NCI-H1105 (cell line): ENCODE measurements at regions not wholly inside any gene's neighbourhood (a gene's known extent, or its start where the extent isn't known, plus 50 kb on each side); places are given as distances from the start of the nearest gene placed in this dataset.
A peak's percentile ranks its signal among the peaks of the same experiment; 100 is the strongest.
"Not testable (repeated sequence)": the region's sequence is repeated elsewhere in the genome, so short reads cannot be mapped to it uniquely, and the experiment has no call there.

ENCODE experiments used
- DNase-seq: peaks from one replicate; lab custom pipeline; 2025; lab: John Stamatoyannopoulos, UW

GRCh38 chr13:90331974-90332373 lies 1015.5 kb upstream of the MIR17HG start:
- DNase-seq: no peak

- DNase-seq: no peak
Observed at GRCh38 chr13:90336507-90336906, 1011.0 kb upstream of the MIR17HG start.

DNA sequence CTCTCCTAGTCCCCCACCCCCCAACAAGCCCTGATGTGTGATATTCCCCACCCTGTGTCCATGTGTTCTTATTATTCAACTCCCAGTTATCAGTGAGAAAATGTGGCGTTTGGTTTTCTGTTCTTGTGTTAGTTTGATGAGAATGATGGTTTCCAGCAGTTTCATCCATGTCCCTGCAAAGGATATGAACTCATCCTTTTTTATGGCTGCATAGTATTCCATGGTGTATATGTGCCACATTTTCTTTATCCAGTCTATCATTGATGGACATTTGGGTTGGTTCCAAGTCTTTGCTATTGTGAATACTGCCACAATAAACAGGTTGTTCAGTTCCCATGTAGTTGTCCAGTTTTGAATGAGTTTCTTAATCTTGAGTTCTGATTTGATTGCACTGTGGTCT lies 1006.1 kb upstream of the MIR17HG start:
- DNase-seq: not testable (repeated sequence)

GRCh38 chr13:90348477-90349136 lies 998.9 kb upstream of the MIR17HG start:
- not testable (repeated sequence) for DNase-seq

DNA sequence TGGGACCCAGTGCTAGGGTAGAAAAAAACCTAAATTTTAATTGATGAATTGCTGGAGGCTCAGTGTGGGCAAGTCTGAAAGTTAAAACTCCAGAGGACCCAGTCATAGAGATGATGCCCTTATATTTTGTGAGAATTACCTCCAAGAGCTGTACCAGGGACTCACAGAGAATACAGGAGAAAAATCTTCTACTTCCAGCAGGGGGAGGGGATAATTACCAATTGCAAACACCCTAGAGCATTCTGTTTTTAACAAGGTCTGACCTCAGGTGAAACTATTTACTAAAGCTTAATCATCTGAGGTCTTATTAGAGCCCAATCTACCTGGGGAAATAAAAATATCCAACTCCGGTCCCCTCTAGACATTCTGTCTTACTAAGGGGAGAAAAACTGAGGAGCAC lies 994.7 kb upstream of the MIR17HG start:
- DNase-seq: no peak

DNA sequence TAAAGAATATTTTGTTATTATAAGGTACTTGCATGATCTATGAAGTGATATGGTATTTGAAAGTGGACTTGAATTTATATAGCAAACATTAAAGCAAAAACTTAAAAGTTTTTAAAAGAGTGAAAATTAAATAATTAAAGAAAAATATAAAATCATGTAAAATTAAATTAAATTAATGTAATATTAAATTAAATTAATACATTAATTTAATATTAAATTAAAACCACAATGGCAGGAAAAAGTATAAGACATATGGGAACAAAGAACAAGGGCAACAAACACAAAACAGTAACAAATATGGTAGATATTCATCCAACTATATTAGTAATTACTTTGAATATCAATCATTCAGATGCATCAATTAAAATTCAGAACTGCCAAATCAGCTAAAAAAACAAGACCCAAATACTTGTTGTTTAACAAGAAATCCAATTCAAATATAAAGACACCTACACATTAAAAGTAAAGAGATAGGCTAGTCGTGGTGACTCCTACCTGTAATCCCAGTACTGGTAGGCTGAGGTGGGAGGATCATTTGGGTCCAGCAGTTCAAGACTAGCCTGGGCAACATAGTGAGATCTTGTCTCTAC lies 992.2 kb upstream of the MIR17HG start:
- no peak for DNase-seq

- DNase-seq: no peak
Observed at GRCh38 chr13:90360785-90361184, 986.7 kb upstream of the MIR17HG start.

DNA sequence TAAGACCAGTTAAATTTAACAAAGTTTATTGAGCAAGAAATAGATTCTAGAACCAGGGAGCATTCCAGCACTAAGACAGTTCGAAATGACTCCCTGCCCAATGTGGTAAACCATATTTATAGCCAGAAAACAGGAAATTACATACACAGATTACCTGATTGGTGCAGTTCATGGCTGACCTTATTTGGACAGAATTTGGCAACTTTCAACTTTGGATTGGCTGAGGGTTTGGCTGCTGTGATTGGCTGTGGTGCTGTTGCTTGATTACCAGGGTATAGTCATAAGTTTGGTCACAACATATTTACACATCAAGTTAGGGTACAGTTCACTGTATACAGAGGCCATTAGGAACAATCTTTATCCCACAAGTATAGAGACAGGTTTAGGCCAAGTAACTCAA lies 984.8 kb upstream of the MIR17HG start:
- DNase-seq: no peak

DNA sequence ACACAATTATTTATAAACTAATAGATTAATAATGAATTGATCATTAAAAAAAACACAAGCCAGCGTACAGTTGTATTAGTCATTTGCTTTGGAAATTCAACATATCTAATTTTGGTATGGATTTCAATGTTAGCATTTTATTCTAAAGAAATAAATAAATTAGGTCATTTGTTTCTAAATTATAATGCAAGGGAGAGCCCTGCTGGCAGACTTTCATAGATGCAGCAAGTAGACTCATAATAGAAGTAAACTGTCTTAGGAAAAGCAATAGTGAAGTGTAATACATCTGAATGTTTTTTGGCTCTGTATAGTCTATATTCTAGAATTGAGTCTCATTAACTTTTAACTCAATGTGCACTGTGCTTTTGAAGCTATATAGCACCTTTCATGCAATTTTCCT lies 982.4 kb upstream of the MIR17HG start:
- no peak for DNase-seq

GRCh38 chr13:90374168-90374567 lies 973.3 kb upstream of the MIR17HG start:
- no peak for DNase-seq

GRCh38 chr13:90375851-90376250 lies 971.6 kb upstream of the MIR17HG start:
- no peak for DNase-seq

GRCh38 chr13:90382425-90382824 lies 965.1 kb upstream of the MIR17HG start:
- no peak for DNase-seq

DNA sequence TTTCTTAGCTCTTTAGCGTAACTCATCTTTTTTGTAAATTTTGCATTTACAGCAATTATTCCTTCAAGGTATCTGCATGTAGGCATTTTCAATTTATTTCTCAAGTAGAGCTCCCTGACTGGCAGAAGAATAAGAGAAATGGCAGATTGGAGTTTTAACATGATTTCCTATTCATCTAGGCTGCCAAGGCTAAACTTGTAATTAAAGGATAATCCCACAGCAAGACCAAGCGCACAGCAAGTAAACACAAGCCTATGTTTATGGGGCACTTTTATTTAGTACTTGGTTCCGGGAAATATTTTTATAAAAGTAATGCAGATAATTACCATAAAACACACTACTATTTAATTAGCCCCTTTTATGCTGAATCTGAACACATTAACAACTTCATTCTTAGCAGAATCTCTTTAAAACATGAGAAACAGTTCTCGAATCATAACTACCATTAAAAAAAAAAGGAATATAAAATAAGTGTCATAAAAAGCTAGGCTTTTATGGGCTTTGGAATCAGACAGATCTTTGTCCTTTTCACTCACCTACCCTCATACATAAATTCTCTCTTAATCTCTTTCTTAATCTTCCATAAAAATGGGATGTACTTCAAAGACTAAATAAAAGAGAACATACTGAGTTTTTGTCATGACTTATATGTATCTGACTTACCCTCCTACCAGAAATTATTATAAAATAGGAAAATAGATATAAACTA lies 961.6 kb upstream of the MIR17HG start:
- DNase-seq: peak; percentile 1

GRCh38 chr13:90388887-90389452 lies 958.5 kb upstream of the MIR17HG start:
- DNase-seq: no peak

DNA sequence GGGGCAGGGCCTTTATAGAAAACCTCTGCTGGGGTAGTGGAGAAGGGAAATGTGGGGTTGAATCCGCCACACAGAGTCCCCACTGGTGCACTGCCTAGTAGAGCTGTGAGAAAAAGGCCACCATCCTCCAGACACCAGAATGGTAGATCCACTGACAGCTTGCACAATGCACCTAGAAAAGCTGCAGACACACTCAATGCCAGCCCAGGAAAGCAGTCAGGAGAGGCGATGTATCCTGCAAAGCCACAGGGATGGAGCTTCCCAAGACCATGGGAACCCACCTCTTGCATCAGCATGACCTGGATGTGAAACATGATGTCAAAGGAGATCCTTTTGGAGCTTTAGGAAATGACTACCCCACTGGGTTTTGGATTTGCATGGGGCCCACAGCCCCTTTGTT lies 958.0 kb upstream of the MIR17HG start:
- DNase-seq: no peak

- DNase-seq: no peak
Observed at GRCh38 chr13:90393408-90393807, 954.1 kb upstream of the MIR17HG start.

DNA sequence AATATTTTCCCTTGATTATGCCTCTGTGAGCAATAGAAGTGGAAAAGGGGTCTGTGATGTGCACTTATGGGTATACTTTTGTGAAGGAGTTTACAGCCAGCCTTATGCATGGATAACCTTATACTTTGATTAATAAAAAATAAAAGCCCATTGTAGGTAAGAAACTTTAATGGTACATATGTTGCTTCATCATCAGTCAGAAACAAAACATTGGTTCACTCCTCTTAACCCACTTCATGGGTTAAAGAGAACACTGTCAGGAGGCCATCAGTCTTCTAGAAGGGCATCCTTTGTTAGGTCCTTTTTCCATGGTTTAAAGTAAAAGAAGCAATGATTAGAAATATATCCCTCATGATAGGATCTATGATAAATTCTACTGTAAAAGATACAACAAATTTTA lies 952.1 kb upstream of the MIR17HG start:
- no peak for DNase-seq

DNA sequence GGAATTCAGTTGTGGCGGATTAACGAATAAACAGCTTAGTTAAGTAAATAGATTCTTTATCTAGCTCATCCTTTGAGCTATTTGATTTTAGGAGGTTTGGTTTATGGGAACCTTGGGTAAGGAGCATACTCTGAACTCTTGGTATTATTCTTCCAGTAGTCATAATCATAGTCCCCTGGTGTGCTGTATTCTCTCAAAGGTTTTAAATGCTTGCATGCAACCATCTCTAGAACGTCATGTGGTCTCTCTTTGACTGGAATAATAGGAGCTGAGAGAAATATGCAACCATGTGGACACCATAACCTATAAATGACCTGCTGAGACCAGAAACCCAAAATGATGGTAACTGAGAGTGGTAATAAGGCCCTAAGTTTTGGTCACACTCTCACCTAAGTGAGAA lies 951.6 kb upstream of the MIR17HG start:
- no peak for DNase-seq

DNA sequence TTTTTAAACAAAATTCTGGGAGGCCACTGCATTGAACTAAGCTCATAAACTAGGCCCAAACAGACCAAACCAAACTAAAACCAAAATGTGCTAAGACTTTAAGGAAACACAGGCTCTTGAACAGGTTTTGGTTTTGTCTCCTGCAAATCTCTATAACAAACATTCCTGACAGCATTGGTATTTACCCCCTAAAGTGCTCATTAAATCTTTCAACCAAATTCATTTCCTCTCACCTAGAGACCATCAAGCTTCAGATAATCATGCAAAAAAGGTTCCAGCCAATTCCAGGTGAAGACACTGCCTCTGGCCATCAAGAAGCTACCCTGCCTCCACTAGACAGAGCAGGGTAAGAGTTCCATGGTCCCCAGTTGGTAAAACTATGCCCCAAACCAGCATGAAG lies 951.2 kb upstream of the MIR17HG start:
- no peak for DNase-seq

- no peak for DNase-seq
Observed at GRCh38 chr13:90397503-90397902, 950.0 kb upstream of the MIR17HG start.

DNA sequence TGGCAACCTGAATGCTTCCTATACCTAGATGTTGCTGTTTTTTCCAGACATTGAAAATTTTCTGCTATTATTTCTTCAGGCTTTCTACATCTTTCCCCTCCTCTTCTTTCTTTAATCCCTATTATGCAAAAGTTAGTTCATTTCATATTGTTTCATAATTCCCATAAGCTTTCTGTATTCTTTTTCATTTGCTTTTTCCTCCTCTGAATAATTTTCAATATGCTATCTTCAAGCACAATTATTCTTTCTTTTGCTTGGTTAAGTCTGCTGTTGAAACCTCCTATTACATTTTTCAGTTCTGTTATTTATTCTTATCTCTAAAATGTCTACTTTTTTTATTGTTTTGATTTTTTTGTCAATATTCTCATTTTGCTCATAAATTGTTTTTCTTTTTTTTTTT lies 947.1 kb upstream of the MIR17HG start:
- no peak for DNase-seq

DNA sequence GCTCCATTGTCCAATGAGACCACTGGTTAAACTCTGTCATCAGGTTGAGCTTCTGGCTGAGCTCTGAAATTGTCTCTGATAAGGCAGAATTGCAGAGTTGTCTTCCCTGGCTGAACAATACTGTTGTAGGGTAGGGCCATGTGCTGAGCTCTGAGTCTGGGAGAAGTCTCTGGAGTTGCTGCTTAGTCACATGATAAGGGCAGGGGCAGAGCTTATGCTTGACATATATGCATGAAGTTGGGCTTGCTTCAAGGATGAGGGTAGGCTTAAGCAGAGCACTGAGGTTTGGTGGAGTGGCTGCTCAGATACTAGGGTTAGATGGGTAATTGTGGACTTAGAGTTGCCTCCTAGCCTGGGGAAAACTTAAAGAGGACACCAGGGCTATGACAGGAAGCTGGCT lies 946.3 kb upstream of the MIR17HG start:
- DNase-seq: no peak

GRCh38 chr13:90402102-90402501 lies 945.4 kb upstream of the MIR17HG start:
- DNase-seq: no peak
